Adrenal gland (tissue), 9 donors: ENCODE measurements at regions not wholly inside any gene's neighbourhood (a gene's known extent, or its start where the extent isn't known, plus 50 kb on each side); places are given as distances from the start of the nearest gene placed in this dataset.

ENCODE experiments used
- DNase-seq, 7 donors: peaks; one replicate each; pipeline ENCODE4 v3.0.0-alpha.2; 2019 to 2020
- H3K27ac ChIP-seq, 5 donors: fragments of 200-600 bp; sonication (generic) in 4 of 5; 1 replicate in 3 of 5; 2 replicates in 2 of 5; pipeline versions ENCODE4 v1.5.1 to v1.8.0; 2016 to 2020; ENCODE audit warnings: mild to moderate bottlenecking in 1 of 5
- H3K27me3 ChIP-seq: fragments of 200-600 bp; 2 replicates; pipeline ENCODE4 v1.8.0; 2021
- H3K36me3 ChIP-seq, 2 donors: fragments of 200-600 bp; replicated peaks in 1 of 2; 1 replicate in 1 of 2; 2 replicates in 1 of 2; pipeline versions ENCODE4 v1.5.1 to v1.8.0; 2018 to 2022
- H3K4me1 ChIP-seq, 2 donors: fragments of 200-600 bp; replicated peaks in 1 of 2; 1 replicate in 1 of 2; 2 replicates in 1 of 2; pipeline versions ENCODE4 v1.5.1 to v1.8.0; 2018 to 2021
- H3K4me3 ChIP-seq, 4 donors: fragments of 200-600 bp; sonication (generic) in 3 of 4; one replicate each; pipeline ENCODE4 v1.5.1; 2016 to 2018
- H3K9me3 ChIP-seq, 3 donors: fragments of 200-600 bp; sonication (generic) in 1 of 3; replicated peaks in 1 of 3; 1 replicate in 2 of 3; 2 replicates in 1 of 3; pipeline versions ENCODE4 v1.5.1 to v1.8.0; 2016 to 2021
- CTCF ChIP-seq, 6 experiments: fragments of 450-650 bp in 4 of 6; fragments of 200-600 bp in 2 of 6; sonication (generic) in 1 of 6; IDR thresholded peaks; 1 replicate in 5 of 6; 2 replicates in 1 of 6; pipeline versions ENCODE4 v1.5.1 to v1.8.0; 2016 to 2021; ENCODE audit warnings: antibody characterized with exemption in 6 of 6, mild to moderate bottlenecking in 2 of 6, moderate library complexity in 1 of 6
- POLR2A ChIP-seq, 2 donors: fragments of 450-650 bp; IDR thresholded peaks; one replicate each; pipeline ENCODE4 v1.6.1; 2017; ENCODE audit warnings: antibody characterized with exemption in 2 of 2, mild to moderate bottlenecking in 2 of 2, moderate library complexity in 1 of 2
- WGBS, 4 donors: extraction: QIAGEN DNeasy Blood & Tissue Kit in 2 of 4; methylation state at CpG; one replicate each; pipeline versions ENCODE4 v1.1.5 to v1.1.7; 2013 to 2017; 5-methylcytosine and 5-hydroxymethylcytosine counted together
- intact Hi-C, 2 donors: fragments of 100-400 bp; cut with DNase I; formaldehyde crosslinking; loops; one replicate each; pipeline versions ENCODE4 v1.14.1 to v1.15.0; 2022 to 2023
- donor health status: healthy with polysubstance abuse.
- donor health status: Bipolar disorder and iron deficiency.
- donor health status: DM: yes; HTN: yes; CAD: no.
- donor health status: DM: no; HTN: no; CAD: no.
- donor health status: DM: no; HTN: no; CAD: no.

DNA sequence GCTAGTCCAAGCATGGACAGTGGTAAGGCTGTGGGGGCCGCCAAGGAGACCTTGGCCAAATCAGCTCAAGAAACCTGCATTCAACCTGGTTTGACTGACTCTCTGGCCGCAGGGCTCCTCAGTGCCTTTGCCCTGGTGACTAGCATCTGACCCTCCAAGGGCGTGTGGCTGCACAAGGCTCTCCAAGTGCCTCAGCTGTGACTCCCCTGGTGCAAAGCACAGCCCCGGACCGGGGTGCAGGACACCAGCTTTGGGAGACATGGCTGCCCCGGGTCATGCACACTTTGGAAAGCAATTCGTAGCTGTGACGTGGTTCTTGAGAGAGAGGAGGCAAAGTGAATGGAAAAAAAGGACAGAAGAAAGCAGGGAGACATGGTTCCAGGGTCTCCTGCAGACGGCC lies 245.2 kb upstream of the IRX2 start:
- no peaks in the 10 kb centered on the region for H3K36me3 ChIP-seq
- no peak overlapping the region for H3K4me3 ChIP-seq
- peak in 1 of 7 donors; percentile 14 for DNase-seq
- no peaks in the 10 kb centered on the region for H3K27me3 ChIP-seq
- intact Hi-C loops: no loop called here
- no peak overlapping the region for H3K27ac ChIP-seq
- 65 to 73% (median 69%) methylated on average over 6 to 9 of the region's 9 CpGs for WGBS, 4 donors
- no peaks in the 10 kb centered on the region for H3K4me1 ChIP-seq
- TF ChIP-seq CTCF (IDR thresholded peaks at IDR 0.05) (no peak), POLR2A (IDR thresholded peaks at IDR 0.05) (no peak)
- no peaks in the 10 kb centered on the region for H3K9me3 ChIP-seq

- no peaks in the 10 kb centered on the region for H3K36me3 ChIP-seq
- no peak for TF ChIP-seq POLR2A (IDR thresholded peaks at IDR 0.05)
- TF ChIP-seq CTCF (IDR thresholded peaks at IDR 0.05): no peak
- no peaks in the 10 kb centered on the region for H3K27me3 ChIP-seq
- DNase-seq: no peak
- no peaks in the 10 kb centered on the region for H3K4me1 ChIP-seq
- H3K4me3 ChIP-seq: no peak overlapping the region
- H3K27ac ChIP-seq: no peak overlapping the region
- intact Hi-C loops: no loop called here
- 61 to 78% (median 70%) methylated on average over 2 to 12 of the region's 12 CpGs for WGBS, 4 donors
- H3K9me3 ChIP-seq: no peaks in the 10 kb centered on the region
These were observed 244.8 kb upstream of the IRX2 start for GRCh38 chr5:2996248-2996647.

DNA sequence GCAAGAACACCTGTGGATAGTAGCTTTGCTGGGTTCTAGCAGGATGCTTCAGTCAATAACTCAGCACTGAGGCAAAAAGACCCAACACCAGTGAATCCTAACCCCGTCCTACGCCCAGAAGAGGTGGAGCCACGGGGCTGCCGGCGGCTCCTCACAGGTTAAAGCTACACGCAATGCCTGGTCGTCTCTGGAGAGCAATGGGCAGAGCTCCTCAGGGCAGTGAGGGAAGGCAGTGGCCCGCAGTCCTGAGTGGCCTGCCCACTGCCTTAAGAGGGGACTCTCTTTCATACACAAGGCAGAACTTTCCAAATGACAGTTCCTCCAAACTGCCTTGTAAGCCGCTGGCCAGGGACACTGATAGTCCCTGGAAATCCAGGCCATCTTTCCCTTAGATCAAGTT lies 244.2 kb upstream of the IRX2 start:
- Histone ChIP-seq H3K4me3 (no peak overlapping the region), H3K27ac (no peak overlapping the region), H3K36me3 (no peaks in the 10 kb centered on the region), H3K27me3 (no peaks in the 10 kb centered on the region), H3K9me3 (no peaks in the 10 kb centered on the region), H3K4me1 (no peaks in the 10 kb centered on the region)
- no peak for DNase-seq
- intact Hi-C loops: no loop called here
- TF ChIP-seq CTCF (IDR thresholded peaks at IDR 0.05): no peak
- TF ChIP-seq POLR2A (IDR thresholded peaks at IDR 0.05): no peak
- 67 to 83% (median 79%) methylated on average over 6 to 9 of the region's 9 CpGs for WGBS, 4 donors

DNA sequence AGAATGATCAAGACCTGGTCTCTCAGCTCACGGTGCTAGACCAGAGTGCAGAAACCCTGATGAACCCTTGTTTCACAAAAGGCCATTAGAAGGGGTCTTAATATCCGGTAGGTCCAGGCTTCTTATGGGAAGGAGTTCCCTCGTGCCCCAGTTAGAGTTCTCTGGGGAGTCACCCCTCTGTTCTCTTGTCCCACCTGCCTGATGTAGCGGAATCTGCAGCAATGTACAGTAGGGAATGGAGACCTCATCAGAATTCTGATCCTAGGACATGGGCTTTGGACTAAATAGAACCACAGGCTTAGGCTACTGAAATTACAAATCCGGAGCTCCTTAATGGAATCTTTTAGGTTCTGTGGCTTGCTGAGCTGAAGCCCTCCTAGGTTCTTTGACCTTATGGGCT lies 243.6 kb upstream of the IRX2 start:
- 63 to 84% (median 73%) methylated on average over 5 of the region's 5 CpGs for WGBS, 4 donors
- H3K27ac ChIP-seq: no peak overlapping the region
- TF ChIP-seq POLR2A (IDR thresholded peaks at IDR 0.05) (no peak), CTCF (IDR thresholded peaks at IDR 0.05) (no peak)
- no peak overlapping the region for H3K4me3 ChIP-seq
- no peaks in the 10 kb centered on the region for H3K9me3 ChIP-seq
- no peak for DNase-seq
- no peaks in the 10 kb centered on the region for H3K36me3 ChIP-seq
- intact Hi-C loops: no loop called here
- H3K4me1 ChIP-seq: no peaks in the 10 kb centered on the region
- H3K27me3 ChIP-seq: no peaks in the 10 kb centered on the region
